Peyer's patch (tissue), 4 donors: ENCODE measurements at regions not wholly inside any gene's neighbourhood (a gene's known extent, or its start where the extent isn't known, plus 50 kb on each side); places are given as distances from the start of the nearest gene placed in this dataset.

Experiments used
- POLR2A ChIP-seq, 2 donors: fragments of 450-650 bp; IDR thresholded peaks; one replicate each; pipeline ENCODE4 v1.5.1; 2017; ENCODE audit warnings: antibody characterized with exemption in 2 of 2, mild to moderate bottlenecking in 2 of 2, moderate library complexity in 2 of 2
- TF ChIP-seq, protein P1 (sequence below), 6 experiments: fragments of 450-650 bp in 4 of 6; fragments of 200-600 bp in 2 of 6; sonication (generic) in 1 of 6; IDR thresholded peaks; one replicate each; pipeline ENCODE4 v1.5.1; 2017 to 2019; ENCODE audit warnings: antibody characterized with exemption in 6 of 6, mild to moderate bottlenecking in 3 of 6, moderate library complexity in 1 of 6

DNA sequence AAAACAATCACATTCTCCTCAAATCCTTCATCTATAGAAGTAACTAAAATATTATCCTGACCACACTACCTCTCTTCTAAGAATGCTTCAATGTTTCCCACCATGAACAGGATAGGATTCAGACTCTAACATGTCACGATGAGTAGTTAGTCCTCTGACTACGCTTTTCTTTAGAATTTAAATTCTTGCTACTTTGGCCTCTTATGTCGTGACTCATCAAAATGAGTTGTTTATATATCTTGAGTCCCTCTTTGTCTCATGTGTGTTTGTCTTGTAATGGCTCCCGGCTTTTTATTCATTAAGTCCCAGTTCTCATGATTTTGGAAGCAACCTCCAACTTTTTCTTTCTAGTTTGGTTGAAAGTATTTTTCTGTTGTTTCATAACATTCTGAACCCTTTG, 1289.2 kb downstream of the DSC3 start:
- TF ChIP-seq POLR2A (IDR thresholded peaks at IDR 0.05) = no peak
- TF ChIP-seq, protein P1, sequence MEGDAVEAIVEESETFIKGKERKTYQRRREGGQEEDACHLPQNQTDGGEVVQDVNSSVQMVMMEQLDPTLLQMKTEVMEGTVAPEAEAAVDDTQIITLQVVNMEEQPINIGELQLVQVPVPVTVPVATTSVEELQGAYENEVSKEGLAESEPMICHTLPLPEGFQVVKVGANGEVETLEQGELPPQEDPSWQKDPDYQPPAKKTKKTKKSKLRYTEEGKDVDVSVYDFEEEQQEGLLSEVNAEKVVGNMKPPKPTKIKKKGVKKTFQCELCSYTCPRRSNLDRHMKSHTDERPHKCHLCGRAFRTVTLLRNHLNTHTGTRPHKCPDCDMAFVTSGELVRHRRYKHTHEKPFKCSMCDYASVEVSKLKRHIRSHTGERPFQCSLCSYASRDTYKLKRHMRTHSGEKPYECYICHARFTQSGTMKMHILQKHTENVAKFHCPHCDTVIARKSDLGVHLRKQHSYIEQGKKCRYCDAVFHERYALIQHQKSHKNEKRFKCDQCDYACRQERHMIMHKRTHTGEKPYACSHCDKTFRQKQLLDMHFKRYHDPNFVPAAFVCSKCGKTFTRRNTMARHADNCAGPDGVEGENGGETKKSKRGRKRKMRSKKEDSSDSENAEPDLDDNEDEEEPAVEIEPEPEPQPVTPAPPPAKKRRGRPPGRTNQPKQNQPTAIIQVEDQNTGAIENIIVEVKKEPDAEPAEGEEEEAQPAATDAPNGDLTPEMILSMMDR (IDR thresholded peaks at IDR 0.05) = no peak
